ENCODE measurements at regions not wholly inside any gene's neighbourhood (a gene's known extent, or its start where the extent isn't known, plus 50 kb on each side); places are given as distances from the start of the nearest gene placed in this dataset.
"Not testable (repeated sequence)": the region's sequence is repeated elsewhere in the genome, so short reads cannot be mapped to it uniquely, and the experiment has no call there.

DNA sequence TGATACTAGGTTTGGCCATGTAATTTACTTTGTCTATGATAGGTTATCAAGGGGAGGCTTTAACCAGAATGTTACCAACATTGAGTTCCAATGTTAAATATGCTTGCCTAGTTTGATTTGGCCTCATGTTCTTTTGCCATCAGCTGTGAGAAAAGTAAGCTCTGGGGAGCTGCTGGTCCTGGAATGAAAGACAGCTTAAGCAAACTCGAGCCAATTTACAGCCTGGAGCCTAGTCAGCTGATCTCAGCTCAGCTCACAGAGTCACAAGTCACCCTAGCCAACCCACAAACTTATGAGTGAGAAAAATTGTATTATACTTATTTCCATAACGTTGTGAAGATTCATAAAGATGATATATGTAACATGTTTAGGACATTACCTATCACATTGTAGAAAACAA is 426.7 kb downstream of the RWDD3 start:
- DNase-seq (ENCODE audit: extremely low read depth, low read depth) = no peak
- no peak for TF ChIP-seq CTCF (IDR thresholded peaks at IDR 0.05; ENCODE audit: low read depth, low read length)

GRCh38 chr1:95663530-95663929 is 429.5 kb downstream of the RWDD3 start:
- not testable (repeated sequence) for DNase-seq (ENCODE audit: extremely low read depth, low read depth)

DNA sequence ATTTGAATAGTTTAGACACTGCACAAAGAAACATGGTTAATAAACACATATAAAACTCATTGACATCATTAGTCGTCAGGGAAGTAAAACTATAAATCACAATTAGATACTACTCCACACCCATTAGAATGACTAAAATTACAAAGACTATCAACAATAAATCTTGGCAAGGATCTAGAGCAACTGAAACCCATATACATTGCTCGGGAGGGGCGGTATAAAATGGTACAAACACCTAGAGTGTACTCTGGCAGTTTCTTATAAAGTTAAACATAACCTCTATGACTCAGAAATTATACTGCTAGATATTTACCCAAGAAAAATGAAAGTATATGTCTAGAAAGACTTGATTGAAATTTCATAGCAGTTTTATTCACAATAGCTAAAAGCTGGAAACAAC is 434.2 kb downstream of the RWDD3 start:
- TF ChIP-seq CTCF (IDR thresholded peaks at IDR 0.05; ENCODE audit: low read depth, low read length) = no peak
- no peak for DNase-seq (ENCODE audit: extremely low read depth, low read depth)

DNA sequence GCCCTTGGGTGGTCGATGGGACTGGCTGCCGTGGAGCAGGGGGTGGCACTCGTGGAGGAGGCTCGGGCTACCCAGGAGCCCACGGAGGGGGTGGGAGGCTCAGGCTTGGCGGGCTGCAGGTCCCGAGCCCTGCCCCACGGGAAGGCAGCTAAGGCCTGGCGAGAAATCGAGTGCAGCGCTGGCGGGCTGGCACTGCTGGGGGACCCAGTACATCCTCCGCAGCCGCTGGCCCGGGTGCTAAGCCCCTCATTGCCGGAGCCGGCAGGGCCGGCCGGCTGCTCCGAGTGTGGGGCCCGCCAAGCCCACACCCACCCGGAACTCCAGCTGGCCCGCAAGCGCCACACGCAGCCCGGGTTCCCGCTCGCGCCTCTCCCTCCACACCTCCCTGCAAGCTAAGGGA is 435.6 kb downstream of the RWDD3 start:
- not testable (repeated sequence) for DNase-seq (ENCODE audit: extremely low read depth, low read depth)

DNA sequence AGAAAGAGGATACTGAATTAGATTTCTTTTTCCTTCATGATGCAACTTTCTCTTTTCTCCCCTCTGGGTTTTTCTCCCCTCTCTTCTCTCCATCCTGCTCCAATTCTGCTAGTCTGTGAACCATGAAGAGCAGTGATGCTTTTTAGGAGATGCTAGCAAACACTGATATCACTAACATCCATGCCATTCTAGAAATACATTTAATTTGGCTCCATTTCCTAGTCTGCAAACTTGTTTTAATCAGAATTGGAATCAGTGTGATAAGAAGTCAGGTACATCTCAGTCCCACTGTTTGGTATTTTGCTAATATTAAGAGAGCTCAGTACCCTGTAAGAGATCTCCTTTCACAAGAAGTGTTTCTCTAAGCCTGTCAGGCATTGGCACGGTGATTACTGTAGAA is 437.1 kb downstream of the RWDD3 start:
- TF ChIP-seq CTCF (IDR thresholded peaks at IDR 0.05; ENCODE audit: low read depth, low read length) = no peak
- no peak for DNase-seq (ENCODE audit: extremely low read depth, low read depth)

GRCh38 chr1:95679262-95679661 is 445.3 kb downstream of the RWDD3 start:
- no peak for TF ChIP-seq CTCF (IDR thresholded peaks at IDR 0.05; ENCODE audit: low read depth, low read length)
- no peak for DNase-seq (ENCODE audit: extremely low read depth, low read depth)

DNA sequence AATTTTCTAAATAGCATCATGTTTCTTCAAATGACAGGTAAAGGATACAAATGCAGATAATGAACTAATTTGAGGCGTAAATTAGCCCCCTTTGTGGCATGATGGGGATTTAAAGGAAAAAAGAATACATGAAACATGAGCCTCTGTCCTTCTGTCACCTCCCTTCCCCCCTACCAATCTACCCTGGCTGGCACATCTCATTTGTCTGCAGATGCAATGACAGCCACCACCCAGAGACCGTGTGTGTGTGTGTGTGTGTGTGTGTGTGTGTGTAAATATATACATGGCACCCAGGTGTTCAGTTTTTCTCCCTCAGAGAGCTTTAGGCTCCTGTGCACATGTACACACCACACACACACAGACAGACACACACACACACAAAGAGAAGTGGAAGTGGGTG is 451.1 kb downstream of the RWDD3 start:
- TF ChIP-seq CTCF (IDR thresholded peaks at IDR 0.05; ENCODE audit: low read depth, low read length) = no peak
- no peak for DNase-seq (ENCODE audit: extremely low read depth, low read depth)

GRCh38 chr1:95686217-95686616 is 452.2 kb downstream of the RWDD3 start:
- no peak for DNase-seq (ENCODE audit: extremely low read depth, low read depth)
- no peak for TF ChIP-seq CTCF (IDR thresholded peaks at IDR 0.05; ENCODE audit: low read depth, low read length)

Measured in AG09319 (cell line).